H9 (cell line): ENCODE measurements at regions not wholly inside any gene's neighbourhood (a gene's known extent, or its start where the extent isn't known, plus 50 kb on each side); places are given as distances from the start of the nearest gene placed in this dataset.

ENCODE experiments used
- DNase-seq: peaks from one replicate; pipeline ENCODE4 v3.0.0-alpha.2; 2017
- H2AFZ ChIP-seq: one replicate; pipeline ENCODE4 v1.6.1; 2013; ENCODE audit warnings: mild to moderate bottlenecking, low read length, control low read depth, moderate library complexity
- H2AK5ac ChIP-seq: 2 replicates; pipeline ENCODE4 v1.6.1; 2013; ENCODE audit warnings: low read length, control low read depth, mixed read lengths; ENCODE audit not compliant: insufficient read length
- H2BK120ac ChIP-seq: one replicate; pipeline ENCODE4 v1.6.1; 2013; ENCODE audit warnings: low read depth, mild to moderate bottlenecking, low read length, control low read depth, inconsistent platforms; ENCODE audit not compliant: poor library complexity, severe bottlenecking
- H2BK12ac ChIP-seq: 2 replicates; pipeline ENCODE4 v1.6.1; 2013; ENCODE audit warnings: low read length, control low read depth, mixed read lengths, low read depth; ENCODE audit not compliant: insufficient read length
- H2BK15ac ChIP-seq: 2 replicates; pipeline ENCODE4 v1.6.1; 2013; ENCODE audit warnings: low read depth, low read length, control low read depth
- H2BK20ac ChIP-seq: one replicate; pipeline ENCODE4 v1.6.1; 2013; ENCODE audit warnings: low read depth, mild to moderate bottlenecking, low read length, control low read depth, inconsistent platforms; ENCODE audit not compliant: poor library complexity, severe bottlenecking
- H2BK5ac ChIP-seq: 2 replicates; pipeline ENCODE4 v1.6.1; 2013; ENCODE audit warnings: low read length, control low read depth, mixed read lengths; ENCODE audit not compliant: insufficient read length
- H3K14ac ChIP-seq: 2 replicates; pipeline ENCODE4 v1.6.1; 2013; ENCODE audit warnings: low read length, control low read depth; ENCODE audit not compliant: insufficient read depth
- H3K18ac ChIP-seq: 2 replicates; pipeline ENCODE4 v1.6.1; 2013; ENCODE audit warnings: low read depth, mild to moderate bottlenecking, mixed read lengths, low read length, control low read depth; ENCODE audit not compliant: insufficient read length
- H3K23ac ChIP-seq: 2 replicates; pipeline ENCODE4 v1.6.1; 2013; ENCODE audit warnings: low read length, control low read depth, mixed read lengths, low read depth; ENCODE audit not compliant: insufficient read length
- H3K23me2 ChIP-seq: 2 replicates; pipeline ENCODE4 v1.6.1; 2013; ENCODE audit warnings: low read depth, mild to moderate bottlenecking, mixed read lengths, low read length, control low read depth; ENCODE audit not compliant: insufficient read length, poor library complexity, severe bottlenecking
- H3K27ac ChIP-seq: 2 replicates; pipeline ENCODE4 v1.5.1; 2013; ENCODE audit warnings: low read length, control low read depth, mixed read lengths, low read depth; ENCODE audit not compliant: insufficient read length
- H3K27me3 ChIP-seq: 2 replicates; pipeline ENCODE4 v1.6.1; 2013; ENCODE audit warnings: low read length, control low read depth, inconsistent platforms; ENCODE audit not compliant: insufficient read depth
- H3K4ac ChIP-seq: 2 replicates; pipeline ENCODE4 v1.6.1; 2013; ENCODE audit warnings: low read depth, mild to moderate bottlenecking, control low read depth, inconsistent platforms, low read length, moderate library complexity
- H3K4me1 ChIP-seq: 2 replicates; pipeline ENCODE4 v1.6.1; 2013; ENCODE audit warnings: low read length, control low read depth, inconsistent platforms; ENCODE audit not compliant: insufficient read depth
- H3K4me2 ChIP-seq: 2 replicates; pipeline ENCODE4 v1.6.1; 2013; ENCODE audit warnings: low read length, control low read depth, mixed read lengths; ENCODE audit not compliant: insufficient read length, insufficient read depth
- H3K56ac ChIP-seq: 2 replicates; pipeline ENCODE4 v1.6.1; 2013; ENCODE audit warnings: low read depth, mild to moderate bottlenecking, mixed read lengths, low read length, control low read depth; ENCODE audit not compliant: insufficient read length
- H3K79me1 ChIP-seq: 2 replicates; pipeline ENCODE4 v1.6.1; 2013; ENCODE audit warnings: low read depth, mild to moderate bottlenecking, moderate library complexity, low read length, control low read depth, inconsistent platforms; ENCODE audit not compliant: insufficient read depth, poor library complexity, severe bottlenecking
- H3K79me2 ChIP-seq: 2 replicates; pipeline ENCODE4 v1.6.1; 2013; ENCODE audit warnings: low read length, control low read depth, inconsistent platforms; ENCODE audit not compliant: insufficient read depth
- H3K9ac ChIP-seq: 2 replicates; pipeline ENCODE4 v1.6.1; 2013; ENCODE audit warnings: low read length, control low read depth, mixed read lengths; ENCODE audit not compliant: insufficient read length; ENCODE audit errors: extremely low read depth
- H3K9me3 ChIP-seq: one replicate; pipeline ENCODE4 v1.6.1; 2013; ENCODE audit warnings: low read depth, low read length, inconsistent platforms; ENCODE audit not compliant: control insufficient read depth
- H3T11ph ChIP-seq: one replicate; pipeline ENCODE4 v1.6.1; 2013; ENCODE audit warnings: mild to moderate bottlenecking, low read length, control low read depth, inconsistent platforms
- H4K20me1 ChIP-seq: one replicate; pipeline ENCODE4 v1.6.1; 2013; ENCODE audit not compliant: control insufficient read depth, insufficient read length, insufficient read depth
- H4K5ac ChIP-seq: 2 replicates; pipeline ENCODE4 v1.6.1; 2013; ENCODE audit warnings: low read depth, mild to moderate bottlenecking, mixed read lengths, low read length, control low read depth; ENCODE audit not compliant: insufficient read length
- H4K8ac ChIP-seq: replicated peaks from 2 replicates; pipeline ENCODE4 v1.6.1; 2013; ENCODE audit warnings: low read length, control low read depth, mixed read lengths, low read depth; ENCODE audit not compliant: insufficient read length
- H4K91ac ChIP-seq: 2 replicates; pipeline ENCODE4 v1.6.1; 2013; ENCODE audit warnings: low read depth, mild to moderate bottlenecking, moderate library complexity, mixed read lengths, low read length, control low read depth; ENCODE audit not compliant: insufficient read length
- H3K27ac Mint-ChIP-seq, 3 experiments: 2 replicates in 2 of 3; 3 replicates in 1 of 3; pipeline ENCODE4 v1.8.0; 2020 to 2021; ENCODE audit warnings: mixed read lengths in 3 of 3, mild to moderate bottlenecking in 1 of 3, moderate library complexity in 1 of 3
- H3K27me3 Mint-ChIP-seq: 2 replicates; pipeline ENCODE4 v1.8.0; 2021; ENCODE audit warnings: low read depth, mild to moderate bottlenecking, moderate library complexity, mixed read lengths
- H3K36me3 Mint-ChIP-seq, 3 experiments: 2 replicates in 2 of 3; 3 replicates in 1 of 3; pipeline ENCODE4 v1.8.0; 2020 to 2021; ENCODE audit warnings: low read depth in 3 of 3, mixed read lengths in 3 of 3; ENCODE audit not compliant: insufficient read depth in 1 of 3
- H3K4me1 Mint-ChIP-seq, 2 experiments: 2 replicates each; pipeline ENCODE4 v1.8.0; 2020; ENCODE audit warnings: mixed read lengths in 2 of 2
- H3K4me3 Mint-ChIP-seq, 2 experiments: 2 replicates in 1 of 2; 3 replicates in 1 of 2; pipeline ENCODE4 v1.8.0; 2020 to 2021; ENCODE audit warnings: mild to moderate bottlenecking in 2 of 2, mixed read lengths in 2 of 2, moderate library complexity in 1 of 2
- H3K9me3 Mint-ChIP-seq, 2 experiments: 2 replicates in 1 of 2; 3 replicates in 1 of 2; pipeline ENCODE4 v1.8.0; 2020; ENCODE audit warnings: mild to moderate bottlenecking in 2 of 2, mixed read lengths in 2 of 2, moderate library complexity in 1 of 2
- WGBS: extraction: QIAGEN DNeasy Blood & Tissue Kit; methylation state at CpG from one replicate; pipeline ENCODE4 v1.1.7; 2013; ENCODE audit warnings: missing lambda C conversion rate, low lambda C conversion rate, mixed read lengths; ENCODE audit not compliant: insufficient read length; ENCODE audit errors: extremely low coverage; 5-methylcytosine and 5-hydroxymethylcytosine counted together
- TF ChIP-seq, protein P1 (sequence below): fragments of 200-600 bp; sonication (generic); conservative IDR thresholded peaks from 3 replicates; pipeline ENCODE4 v1.8.0; 2021; ENCODE audit warnings: antibody characterized with exemption, mild to moderate bottlenecking

- H3K27ac Mint-ChIP-seq, result no peak overlapping the region
- H3K4me1 Mint-ChIP-seq, result peaks cover 10 to 12% of the 10 kb centered on the region in 2 experiments
- H3K27me3 ChIP-seq, result no peaks in the 10 kb centered on the region
- H3K4me3 Mint-ChIP-seq, result no peak overlapping the region
- H2BK15ac ChIP-seq, result no peak overlapping the region
- no peak overlapping the region for H4K91ac ChIP-seq
- H4K8ac ChIP-seq, result no peak overlapping the region
- no peak overlapping the region for H2BK120ac ChIP-seq
- no peaks in the 10 kb centered on the region for H3K79me1 ChIP-seq
- H3K9me3 Mint-ChIP-seq, result no peaks in the 10 kb centered on the region; a peak in 1 of 5 replicates
- no peak overlapping the region for H3K4me2 ChIP-seq
- no peak overlapping the region for H3K23ac ChIP-seq
- H3K36me3 Mint-ChIP-seq, result no peaks in the 10 kb centered on the region
- no peak overlapping the region for H3K4ac ChIP-seq
- no peak overlapping the region for H2BK12ac ChIP-seq
- DNase-seq, result no peak
- TF ChIP-seq, protein P1, sequence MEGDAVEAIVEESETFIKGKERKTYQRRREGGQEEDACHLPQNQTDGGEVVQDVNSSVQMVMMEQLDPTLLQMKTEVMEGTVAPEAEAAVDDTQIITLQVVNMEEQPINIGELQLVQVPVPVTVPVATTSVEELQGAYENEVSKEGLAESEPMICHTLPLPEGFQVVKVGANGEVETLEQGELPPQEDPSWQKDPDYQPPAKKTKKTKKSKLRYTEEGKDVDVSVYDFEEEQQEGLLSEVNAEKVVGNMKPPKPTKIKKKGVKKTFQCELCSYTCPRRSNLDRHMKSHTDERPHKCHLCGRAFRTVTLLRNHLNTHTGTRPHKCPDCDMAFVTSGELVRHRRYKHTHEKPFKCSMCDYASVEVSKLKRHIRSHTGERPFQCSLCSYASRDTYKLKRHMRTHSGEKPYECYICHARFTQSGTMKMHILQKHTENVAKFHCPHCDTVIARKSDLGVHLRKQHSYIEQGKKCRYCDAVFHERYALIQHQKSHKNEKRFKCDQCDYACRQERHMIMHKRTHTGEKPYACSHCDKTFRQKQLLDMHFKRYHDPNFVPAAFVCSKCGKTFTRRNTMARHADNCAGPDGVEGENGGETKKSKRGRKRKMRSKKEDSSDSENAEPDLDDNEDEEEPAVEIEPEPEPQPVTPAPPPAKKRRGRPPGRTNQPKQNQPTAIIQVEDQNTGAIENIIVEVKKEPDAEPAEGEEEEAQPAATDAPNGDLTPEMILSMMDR, result no peak
- H2BK5ac ChIP-seq, result no peak overlapping the region
- H3K9me3 ChIP-seq, result no peaks in the 10 kb centered on the region
- no peaks in the 10 kb centered on the region; the same call in 1 of the 2 replicates for H3K27me3 Mint-ChIP-seq
- H4K5ac ChIP-seq, result no peak overlapping the region
- no CpG with 5 or more reads among the region's 5 CpGs for WGBS
- H3K56ac ChIP-seq, result no peak overlapping the region
- H2BK20ac ChIP-seq, result no peak overlapping the region
- H2AK5ac ChIP-seq, result no peak overlapping the region
- no peak overlapping the region for H3T11ph ChIP-seq
- no peak overlapping the region for H3K27ac ChIP-seq
- H3K23me2 ChIP-seq, result no peaks in the 10 kb centered on the region
- no peak overlapping the region for H2AFZ ChIP-seq
- no peaks in the 10 kb centered on the region for H3K79me2 ChIP-seq
- no peak overlapping the region for H3K9ac ChIP-seq
- H3K14ac ChIP-seq, result no peak overlapping the region
- no peaks in the 10 kb centered on the region for H4K20me1 ChIP-seq
- H3K18ac ChIP-seq, result no peak overlapping the region
- H3K4me1 ChIP-seq, result peaks cover 1% of the 10 kb centered on the region; the same call in 1 of the 2 replicates
Measured at GRCh38 chr6:105791583-105792318, 294.4 kb upstream of the PRDM1 start.
